HL-60/S4 treated with retinoic acid at 250 ng/mL for 4 days and 3 days (cell line): ENCODE measurements at regions not wholly inside any gene's neighbourhood (a gene's known extent, or its start where the extent isn't known, plus 50 kb on each side); places are given as distances from the start of the nearest gene placed in this dataset.
"Not testable (repeated sequence)": the region's sequence is repeated elsewhere in the genome, so short reads cannot be mapped to it uniquely, and the experiment has no call there.

Experiments
- in situ Hi-C: fragments of 300-500 bp; cut with MboI; formaldehyde crosslinking; loops from 2 replicates; pipeline ENCODE4 v1.7.0; 2022; ENCODE audit warnings: low sequenced_read_pairs

DNA sequence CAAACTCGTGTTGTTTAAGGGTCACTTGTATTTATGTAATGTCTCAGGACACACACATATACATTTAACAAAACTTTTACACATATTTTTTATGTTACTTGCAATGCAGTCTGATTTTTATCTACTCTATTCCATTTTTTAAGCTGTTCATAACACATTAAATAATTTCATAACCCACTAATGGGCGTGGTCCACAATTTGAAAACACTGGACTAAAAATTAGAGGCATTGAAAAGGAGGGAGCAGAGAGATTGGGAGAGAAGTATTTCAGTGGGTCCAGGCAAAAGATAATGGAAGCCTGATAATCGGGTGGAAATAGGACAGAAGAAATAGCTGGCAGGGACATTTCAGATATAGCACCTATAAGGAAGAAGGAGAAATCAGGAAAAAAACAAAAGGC, 597.3 kb upstream of the CLINT1 start:
- in situ Hi-C loops = no loop called here

DNA sequence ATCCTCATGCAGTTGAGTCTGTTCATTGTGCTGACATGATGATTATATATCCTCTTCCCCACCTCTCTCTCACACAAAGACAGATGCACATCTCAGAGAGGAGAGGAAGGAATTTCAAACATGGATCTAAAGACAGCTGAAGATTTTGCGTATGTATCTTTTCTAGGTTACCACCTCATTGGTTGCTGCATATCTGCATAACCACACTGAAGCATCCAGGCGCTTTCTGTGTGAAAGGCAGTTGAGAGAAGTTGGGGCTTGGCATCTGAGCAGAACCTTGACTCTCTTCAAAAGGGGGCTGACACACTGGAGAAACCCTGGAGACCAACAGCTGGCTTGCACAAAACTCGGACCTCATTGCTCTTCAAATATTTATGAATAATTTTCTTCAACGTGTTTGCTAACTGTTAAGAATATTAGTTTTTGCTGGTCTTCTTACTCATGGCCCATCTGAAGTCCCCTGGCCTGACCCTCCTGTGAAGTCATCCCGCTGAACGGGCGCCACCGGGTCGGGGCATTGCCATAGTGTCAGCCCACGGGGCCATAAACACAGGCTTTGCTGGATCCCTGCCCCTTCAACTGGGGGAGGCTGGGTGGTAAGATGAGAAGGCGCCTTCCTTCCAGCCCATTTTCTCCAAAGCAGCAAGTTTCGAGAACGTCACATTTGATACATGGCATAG, 593.2 kb upstream of the CLINT1 start:
- in situ Hi-C loops = no loop called here

DNA sequence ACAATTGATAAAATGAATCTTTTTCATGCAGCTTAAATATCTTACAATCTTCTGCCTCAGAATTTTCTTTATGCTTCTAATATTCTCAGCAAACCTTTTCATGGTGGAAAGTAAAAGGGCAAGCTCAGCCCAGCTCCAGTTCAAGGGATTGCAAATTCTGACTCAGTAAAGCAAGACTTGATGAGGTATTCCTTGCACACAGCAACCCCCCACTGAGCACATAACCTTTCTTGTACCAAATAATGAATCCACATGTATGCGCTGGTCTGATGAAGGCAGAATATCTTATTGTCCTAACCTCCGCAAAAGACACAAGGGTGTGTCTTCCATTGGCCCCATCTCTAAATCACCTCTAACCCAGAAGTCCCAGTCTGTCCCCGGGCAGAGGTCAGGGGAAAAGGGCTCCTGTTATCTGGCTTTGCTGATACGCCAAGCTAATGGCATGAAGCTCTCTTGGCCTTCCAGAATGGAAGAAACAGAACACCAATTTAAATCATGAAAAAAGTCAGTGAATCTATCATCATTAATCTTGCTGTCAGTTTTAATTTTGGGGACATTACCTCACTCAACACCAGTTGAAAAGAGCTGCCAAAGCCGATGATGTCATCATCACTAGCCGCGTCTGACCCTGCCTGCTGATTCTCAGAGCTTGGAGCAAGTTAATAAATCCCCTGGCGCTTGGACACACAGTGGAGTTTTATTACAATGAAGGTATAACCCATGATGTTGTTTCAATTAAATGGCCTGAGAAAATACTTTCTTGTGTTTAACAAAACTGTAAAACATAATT, 592.5 kb upstream of the CLINT1 start:
- in situ Hi-C loops = no loop called here

DNA sequence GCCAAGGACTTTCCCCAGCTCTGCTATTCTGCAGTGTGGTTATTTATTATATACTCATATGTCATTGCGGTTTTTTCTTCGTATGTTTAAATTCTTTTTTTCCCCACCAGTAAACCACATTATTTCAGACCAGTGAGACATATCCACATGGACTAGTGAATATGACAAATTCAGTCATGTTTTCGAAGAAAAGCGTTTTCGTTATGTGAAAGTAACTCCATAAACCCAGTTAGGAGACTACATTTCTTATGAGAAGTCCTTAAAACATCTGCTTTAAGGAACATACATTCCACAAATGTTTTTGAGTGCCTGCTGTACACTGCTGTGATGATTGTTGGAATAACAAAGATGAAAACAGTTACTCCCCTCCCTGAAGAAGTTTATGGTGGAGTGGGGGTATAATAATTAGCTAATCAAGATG, 591.8 kb upstream of the CLINT1 start:
- in situ Hi-C loops = no loop called here

DNA sequence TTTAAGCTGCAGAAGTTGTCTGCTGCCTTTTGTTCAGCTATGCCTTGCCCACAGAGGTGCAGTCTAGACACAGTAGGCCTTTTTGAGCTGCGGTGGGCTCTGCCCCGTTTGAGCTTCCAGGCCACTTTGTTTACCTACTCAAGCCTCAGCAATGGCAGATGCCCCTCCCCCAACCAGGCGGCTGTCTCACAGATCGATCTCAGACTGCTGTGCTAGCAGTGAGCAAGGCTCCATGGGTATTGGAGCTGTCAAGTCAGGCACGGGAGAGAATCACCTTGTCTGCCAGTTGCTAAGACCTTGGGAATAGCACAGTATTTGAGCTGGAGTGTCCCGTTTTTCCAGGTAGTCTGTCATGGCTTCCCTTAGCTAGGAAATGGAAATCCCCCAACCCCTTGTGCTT, 587.8 kb upstream of the CLINT1 start:
- in situ Hi-C loops = not testable (repeated sequence)

DNA sequence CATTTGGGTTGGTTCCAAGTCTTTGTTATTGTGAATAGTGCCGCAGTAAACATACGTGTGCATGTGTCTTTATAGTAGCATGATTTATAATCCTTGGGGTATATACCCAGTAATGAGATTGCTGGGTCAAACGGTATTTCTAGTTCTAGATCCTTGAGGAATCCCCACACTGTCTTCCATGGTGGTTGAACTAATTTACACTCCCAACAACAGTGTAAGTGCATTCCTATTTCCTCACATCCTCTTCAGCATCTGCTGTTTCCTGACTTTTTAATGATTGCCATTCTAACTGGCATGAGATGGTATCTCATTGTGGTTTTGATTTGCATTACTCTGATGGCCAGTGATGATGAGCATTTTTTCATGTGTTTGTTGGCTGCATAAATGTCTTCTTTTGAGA, 580.3 kb upstream of the CLINT1 start:
- in situ Hi-C loops = not testable (repeated sequence)

DNA sequence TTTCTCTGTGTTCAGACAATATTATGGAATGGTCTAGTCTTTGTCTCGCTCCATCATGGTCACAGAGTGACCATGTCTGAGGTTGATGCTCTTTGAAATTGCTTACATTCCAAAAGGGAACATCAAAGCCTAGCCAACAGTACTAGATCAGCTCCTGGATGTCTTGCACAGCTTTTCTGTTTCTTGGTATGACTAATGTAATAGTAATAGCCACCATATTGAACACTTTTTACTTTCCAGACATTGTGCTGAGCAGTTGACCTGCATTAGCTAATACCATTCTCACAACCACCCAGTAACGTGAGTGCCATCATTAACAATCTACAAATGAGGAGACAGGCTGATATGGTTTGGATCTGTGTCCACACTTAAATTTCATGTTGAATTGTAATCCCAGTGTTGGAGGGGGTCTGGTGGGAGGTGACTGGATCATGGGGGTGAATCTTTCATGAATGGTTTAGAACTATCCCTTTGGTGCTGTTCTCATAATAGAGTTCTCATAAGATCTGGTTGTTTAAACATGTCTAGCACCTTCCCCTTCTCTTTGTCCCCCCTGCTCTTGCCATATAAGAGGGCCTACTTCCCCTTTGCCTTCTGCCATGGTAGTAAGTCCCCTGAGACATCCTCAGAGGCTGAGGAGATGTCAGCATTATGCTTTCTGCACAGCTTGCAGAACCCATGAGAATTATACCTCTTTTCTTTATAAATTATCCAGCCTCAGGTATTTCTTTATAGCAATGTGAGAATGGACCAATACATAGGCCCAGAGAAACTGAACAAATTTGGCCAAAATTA, 577.5 kb upstream of the CLINT1 start:
- in situ Hi-C loops = no loop called here

DNA sequence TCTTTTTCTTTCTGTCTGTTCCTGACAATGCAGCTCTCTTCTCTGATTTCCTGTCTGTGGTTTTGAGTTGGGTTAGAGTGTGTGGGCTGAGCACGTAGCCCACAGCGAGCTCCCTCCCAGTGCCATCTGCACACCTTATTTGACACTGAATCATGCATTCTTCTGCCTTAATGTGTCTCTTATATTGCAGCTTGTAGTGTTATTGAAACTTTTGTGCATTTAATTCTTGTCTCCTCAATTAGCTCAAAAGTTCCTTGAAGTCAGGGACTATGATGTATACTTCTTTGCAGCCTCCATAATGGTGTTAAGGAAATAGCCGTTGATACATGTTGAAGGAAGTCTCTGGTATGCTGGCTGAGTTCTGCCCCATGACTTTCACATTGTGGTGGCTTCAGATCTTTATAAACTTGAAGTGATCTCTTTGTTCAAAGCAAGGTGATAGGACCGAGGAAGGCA, 576.2 kb upstream of the CLINT1 start:
- in situ Hi-C loops = no loop called here

DNA sequence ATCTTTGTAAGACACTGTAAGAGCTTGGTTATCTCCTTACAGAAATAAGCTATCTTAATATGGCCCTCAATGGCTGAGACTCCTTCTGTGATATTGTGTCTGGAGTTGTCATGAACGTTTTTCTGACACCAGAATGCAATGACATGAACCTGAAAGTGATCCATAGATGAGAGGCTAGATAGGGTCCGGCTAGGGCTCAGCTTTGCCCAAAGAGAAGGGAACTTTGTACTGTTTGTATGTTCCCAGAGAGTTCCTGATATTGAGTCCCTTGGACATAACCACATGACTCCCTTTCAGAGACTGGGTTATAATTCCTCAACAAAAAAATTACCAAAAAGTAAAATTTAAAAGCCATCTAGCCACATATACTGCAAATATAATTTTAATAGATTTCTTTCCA, 575.8 kb upstream of the CLINT1 start:
- in situ Hi-C loops = no loop called here

DNA sequence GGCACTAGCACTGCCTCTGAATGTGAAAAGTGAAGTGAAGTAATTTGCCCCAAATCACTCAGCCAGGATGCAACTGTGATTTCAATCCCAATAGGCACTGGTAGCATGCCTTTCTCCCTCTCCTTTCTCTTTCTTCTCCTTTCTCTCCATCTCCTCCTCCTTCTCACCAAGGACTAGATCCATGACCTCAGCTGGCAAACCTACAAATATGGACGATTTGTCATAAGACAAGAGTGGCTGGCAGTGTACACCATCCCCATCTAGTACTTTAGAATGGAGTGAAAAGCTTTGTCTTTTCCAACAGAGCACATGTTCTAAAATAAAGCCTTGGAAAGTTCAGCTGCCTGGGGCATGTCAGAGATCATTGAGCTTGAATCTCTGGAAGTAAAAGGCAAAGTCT, 574.7 kb upstream of the CLINT1 start:
- in situ Hi-C loops = no loop called here

DNA sequence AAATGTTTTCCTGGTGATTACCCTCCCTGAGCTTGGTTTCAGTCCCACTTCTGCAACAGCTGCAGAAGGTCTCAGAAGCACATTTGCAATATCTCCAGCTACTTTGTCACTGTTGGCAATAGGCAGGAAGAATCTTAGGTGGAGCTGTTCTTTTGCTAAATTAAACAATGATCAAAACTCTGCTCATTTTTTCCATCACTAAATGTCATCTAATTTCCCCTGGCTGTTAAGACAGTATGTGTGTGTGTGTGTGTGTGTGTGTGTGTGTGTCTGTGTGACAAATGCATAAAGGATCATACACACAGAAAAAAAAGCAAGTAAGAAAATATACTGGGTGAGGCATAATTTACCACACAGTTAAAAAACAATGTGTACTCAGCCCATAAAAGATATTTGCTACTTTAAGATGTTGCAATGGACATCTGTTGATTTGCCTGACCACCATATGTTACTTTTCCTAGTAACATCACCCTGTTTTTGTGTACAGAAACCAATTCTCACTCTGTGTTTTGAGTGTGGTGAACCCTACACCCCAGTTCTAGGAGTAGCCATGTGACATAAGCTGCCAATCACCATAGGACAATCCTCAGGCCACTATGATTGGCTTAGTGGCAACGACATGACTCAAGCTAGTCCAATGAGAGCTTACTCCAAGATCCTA, 572.6 kb upstream of the CLINT1 start:
- in situ Hi-C loops = no loop called here

DNA sequence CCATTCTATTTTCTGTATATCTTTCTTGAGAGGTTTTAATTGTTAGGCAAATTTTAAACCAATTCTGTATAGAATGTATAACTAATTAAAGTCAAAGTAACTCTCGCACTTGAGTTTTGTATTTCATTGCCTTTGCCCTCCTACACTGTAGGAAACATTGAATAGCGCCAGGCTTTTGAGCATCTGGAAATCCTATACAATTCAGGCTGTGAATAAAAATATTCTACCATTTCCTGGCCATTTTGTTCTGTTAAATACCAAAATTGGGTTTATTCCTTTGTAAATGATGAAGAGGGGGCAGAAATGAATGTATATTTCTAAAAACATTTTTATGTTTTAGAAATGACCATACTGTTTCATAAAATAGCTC, 571.8 kb upstream of the CLINT1 start:
- in situ Hi-C loops = no loop called here

DNA sequence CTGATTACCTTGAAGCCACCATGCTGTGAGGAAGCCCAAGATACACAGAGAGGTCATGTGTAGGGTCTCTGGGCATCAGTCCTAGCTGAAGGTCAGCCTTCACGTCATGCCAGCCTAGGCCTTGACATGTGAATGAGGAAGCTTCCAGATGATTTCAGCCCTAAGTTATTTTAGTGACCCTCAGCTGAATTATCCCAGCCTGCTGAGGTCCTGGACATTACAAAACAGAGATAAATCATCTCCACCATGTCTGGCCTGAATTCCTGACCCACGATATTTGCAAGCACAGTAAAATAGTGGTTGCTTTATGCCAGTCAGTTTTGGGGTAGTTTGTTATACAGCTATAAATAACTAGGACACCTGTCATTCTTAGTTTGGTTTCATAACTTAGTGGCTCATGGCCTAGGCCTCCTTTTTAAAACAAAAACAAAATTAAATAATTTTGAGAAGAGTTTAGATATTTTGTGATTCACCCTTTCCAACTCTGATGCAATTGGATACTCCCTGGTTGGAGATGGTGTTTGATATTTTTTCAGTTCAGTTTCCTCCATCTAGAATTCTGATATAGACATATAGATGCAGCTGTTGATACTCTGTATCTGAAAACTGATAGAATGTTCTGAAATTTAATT, 571.3 kb upstream of the CLINT1 start:
- in situ Hi-C loops = no loop called here

DNA sequence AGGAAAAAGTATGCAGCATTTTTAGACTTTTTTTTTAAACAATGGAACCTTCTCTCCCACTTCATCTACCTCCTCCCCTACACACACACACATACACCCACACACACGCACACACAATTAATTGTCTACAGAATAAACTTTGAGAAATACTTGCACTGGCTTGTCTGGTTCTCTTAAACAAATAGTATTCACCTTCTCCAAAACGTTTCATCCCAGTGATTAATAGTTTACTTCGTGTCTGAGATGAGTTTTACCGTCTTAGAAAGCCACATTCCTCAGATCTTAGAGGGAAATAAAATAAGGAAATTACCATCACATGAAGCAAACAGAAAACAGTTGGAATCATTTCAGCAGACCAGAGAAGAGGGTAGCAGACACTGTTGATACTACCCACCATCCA, 570.6 kb upstream of the CLINT1 start:
- in situ Hi-C loops = no loop called here

DNA sequence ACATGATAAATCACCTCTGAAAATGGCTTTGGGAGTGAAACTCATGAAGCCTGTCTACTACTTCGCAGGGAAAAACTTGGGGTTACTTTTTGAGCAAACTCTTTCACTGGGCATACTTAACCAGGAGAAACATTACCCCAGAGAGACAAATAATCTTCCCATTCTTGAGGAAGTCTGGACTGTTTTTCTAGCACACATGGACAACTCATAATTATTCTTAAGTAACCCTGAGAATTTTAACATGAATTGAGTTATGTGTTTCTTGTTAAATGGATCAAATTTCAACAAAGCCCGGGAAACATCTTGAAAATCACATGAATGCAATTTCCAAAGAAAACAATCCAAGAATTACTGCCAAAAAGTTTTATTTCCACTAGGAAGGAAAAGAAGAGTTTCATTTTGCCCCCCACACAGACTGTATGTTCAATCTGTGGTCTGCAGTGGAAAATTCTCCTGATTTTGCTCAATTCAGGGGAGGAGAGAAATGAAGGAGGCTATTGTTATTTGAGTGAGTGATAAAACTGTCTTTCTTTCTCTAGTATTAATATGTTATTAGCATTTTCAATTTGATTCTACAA, 564.8 kb upstream of the CLINT1 start:
- in situ Hi-C loops = no loop called here

DNA sequence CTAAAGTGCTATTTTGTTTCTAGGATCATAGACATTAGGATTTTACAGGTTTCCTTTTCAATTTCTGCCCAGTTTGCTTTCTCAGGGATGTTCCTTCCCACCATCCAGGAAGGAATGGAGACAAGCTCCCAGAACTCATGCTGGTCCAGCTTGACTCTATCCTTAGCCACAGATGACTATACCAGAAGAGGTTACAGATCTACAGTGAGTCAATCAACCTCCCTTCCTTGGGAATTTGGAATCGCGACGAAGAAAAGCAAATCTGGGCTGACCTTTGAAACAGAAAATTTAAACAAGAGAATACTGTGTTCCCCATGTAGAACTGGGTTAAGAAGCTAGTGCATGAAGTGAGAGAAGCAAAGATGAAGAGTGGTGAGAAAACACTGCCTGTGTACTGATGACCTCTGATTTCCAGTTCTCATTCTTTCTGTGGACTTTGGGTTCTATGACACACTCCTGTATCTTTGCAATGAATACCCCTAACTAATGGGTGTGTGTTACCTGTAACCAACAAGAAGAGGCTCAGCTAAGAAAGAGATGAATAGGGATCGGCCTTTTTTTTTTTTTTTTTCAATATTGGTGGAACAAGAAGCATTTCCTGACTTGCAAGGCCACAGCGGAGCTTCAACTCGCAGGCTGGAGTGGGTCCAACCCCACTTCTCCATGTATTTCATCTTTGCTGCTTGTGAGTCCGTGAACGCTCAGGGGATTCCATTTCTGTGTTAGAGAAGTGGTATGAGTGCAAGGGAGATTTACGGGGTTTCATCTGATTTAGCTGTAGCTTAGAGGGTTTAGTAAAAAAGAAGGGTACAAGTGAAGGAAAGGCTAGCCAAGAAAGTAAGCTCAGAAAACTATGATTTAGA, 563.9 kb upstream of the CLINT1 start:
- in situ Hi-C loops = no loop called here

DNA sequence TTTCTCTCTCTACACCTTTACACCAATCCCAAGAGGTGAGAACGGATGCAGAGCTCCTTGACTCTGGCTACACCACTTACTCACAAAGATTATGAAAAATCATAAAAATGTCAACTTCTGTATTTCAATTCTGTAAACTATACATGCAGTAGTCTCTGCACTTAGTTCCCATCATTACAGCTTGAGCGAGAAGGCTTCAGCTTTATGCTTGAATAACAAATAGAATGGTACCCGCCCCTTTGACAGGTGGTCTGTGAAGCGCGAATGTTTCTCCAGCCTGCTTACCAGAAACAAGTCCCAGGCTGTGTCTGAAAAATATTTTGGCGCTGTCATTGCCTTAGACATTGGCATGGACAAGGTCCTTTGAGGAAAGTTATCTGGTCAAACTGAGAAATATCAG, 562.4 kb upstream of the CLINT1 start:
- in situ Hi-C loops = no loop called here

DNA sequence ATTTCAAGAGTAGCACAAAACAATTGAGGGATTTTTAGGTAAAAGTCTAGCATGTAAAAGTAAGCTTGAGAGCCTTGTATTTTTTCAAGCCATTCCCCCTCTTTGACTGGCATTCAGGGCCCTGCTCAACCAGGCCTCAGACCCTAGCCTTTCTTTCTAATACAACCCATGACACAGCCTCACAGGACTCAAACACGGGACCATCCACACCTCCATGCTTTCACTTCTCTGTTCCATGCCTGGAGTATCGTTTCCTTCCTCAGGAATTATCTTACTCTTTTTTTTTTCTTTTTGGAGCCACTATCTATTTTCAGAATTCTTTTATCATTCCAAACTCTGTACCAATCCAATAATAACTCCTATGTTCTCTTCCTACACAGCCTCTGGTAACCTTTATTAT, 560.2 kb upstream of the CLINT1 start:
- in situ Hi-C loops = no loop called here

DNA sequence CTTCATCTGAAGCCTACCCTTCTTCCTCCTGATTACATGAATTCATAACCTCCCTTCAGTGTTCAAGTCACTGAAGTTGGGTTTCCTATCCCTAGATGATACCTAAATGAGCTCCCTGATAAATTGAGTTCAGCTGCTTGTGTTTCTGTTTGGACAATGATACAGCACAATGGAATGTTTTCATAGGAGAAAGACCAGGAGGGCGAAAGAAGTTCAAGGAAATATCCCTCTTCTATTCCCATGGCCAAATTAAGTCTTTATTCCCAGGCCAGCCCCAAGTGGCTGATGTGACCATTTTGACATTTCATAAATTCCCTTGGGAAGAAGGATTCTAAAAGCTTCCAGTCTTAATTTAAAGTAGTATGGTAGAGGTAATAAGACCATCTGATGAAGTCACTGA, 555.8 kb upstream of the CLINT1 start:
- in situ Hi-C loops = no loop called here
